ENCODE measurements at regions not wholly inside any gene's neighbourhood (a gene's known extent, or its start where the extent isn't known, plus 50 kb on each side); places are given as distances from the start of the nearest gene placed in this dataset.

GRCh38 chr12:124704619-124705018 lies 137.2 kb upstream of the NCOR2 start:
- Histone ChIP-seq H3K27me3 (no peaks in the 10 kb centered on the region), H3K36me3 (no peaks in the 10 kb centered on the region), H3K4me3 (no peak overlapping the region), H3K4me1 (peaks cover 7 to 16% of the 10 kb centered on the region in 2 donors), H3K27ac (no peak overlapping the region), H3K9me3 (peaks cover 0 to 4% of the 10 kb centered on the region in 2 donors)
- DNase-seq (ENCODE audit: low spot score in 2 of 2) = no peak
- TF ChIP-seq, protein P1, sequence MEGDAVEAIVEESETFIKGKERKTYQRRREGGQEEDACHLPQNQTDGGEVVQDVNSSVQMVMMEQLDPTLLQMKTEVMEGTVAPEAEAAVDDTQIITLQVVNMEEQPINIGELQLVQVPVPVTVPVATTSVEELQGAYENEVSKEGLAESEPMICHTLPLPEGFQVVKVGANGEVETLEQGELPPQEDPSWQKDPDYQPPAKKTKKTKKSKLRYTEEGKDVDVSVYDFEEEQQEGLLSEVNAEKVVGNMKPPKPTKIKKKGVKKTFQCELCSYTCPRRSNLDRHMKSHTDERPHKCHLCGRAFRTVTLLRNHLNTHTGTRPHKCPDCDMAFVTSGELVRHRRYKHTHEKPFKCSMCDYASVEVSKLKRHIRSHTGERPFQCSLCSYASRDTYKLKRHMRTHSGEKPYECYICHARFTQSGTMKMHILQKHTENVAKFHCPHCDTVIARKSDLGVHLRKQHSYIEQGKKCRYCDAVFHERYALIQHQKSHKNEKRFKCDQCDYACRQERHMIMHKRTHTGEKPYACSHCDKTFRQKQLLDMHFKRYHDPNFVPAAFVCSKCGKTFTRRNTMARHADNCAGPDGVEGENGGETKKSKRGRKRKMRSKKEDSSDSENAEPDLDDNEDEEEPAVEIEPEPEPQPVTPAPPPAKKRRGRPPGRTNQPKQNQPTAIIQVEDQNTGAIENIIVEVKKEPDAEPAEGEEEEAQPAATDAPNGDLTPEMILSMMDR (IDR thresholded peaks at IDR 0.05) = no peak
- intact Hi-C loops (cut with DNase I) = no loop called here

- H3K27me3 ChIP-seq = no peaks in the 10 kb centered on the region
- H3K4me1 ChIP-seq = peaks cover 7 to 16% of the 10 kb centered on the region in 2 donors
- intact Hi-C loops (cut with DNase I) = no loop called here
- H3K27ac ChIP-seq = no peak overlapping the region
- DNase-seq (ENCODE audit: low spot score in 2 of 2) = no peak
- no peak overlapping the region for H3K4me3 ChIP-seq
- peaks cover 0 to 4% of the 10 kb centered on the region in 2 donors for H3K9me3 ChIP-seq
- H3K36me3 ChIP-seq = no peaks in the 10 kb centered on the region
- TF ChIP-seq, protein P1 (IDR thresholded peaks at IDR 0.05) = no peak
Observed at GRCh38 chr12:124703856-124704255, 136.4 kb upstream of the NCOR2 start.

DNA sequence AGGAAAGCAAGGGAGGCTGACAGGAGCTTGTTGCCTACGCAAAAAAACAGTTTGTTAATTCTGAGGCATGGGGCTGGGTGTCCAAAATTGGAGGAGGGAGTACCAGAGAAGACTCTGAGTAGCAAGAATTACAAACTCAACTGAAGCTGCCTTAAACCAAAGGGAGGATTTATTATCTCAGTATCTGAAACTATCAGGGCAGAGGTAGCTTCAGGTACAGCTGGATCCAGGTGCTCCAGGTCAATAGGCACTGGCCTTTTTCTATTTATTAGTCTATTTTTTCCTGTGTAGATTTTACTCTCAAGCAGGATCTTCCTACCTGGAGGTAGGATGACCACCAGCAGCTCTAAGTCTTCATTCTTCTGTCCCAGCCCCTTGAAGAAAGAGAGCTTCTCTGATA lies 135.3 kb upstream of the NCOR2 start:
- no peak for DNase-seq (ENCODE audit: low spot score in 2 of 2)
- no peaks in the 10 kb centered on the region for H3K36me3 ChIP-seq
- TF ChIP-seq, protein P1 (IDR thresholded peaks at IDR 0.05) = no peak
- H3K9me3 ChIP-seq = peaks cover 0 to 2% of the 10 kb centered on the region in 2 donors
- H3K27me3 ChIP-seq = no peaks in the 10 kb centered on the region
- H3K27ac ChIP-seq = no peak overlapping the region
- intact Hi-C loops (cut with DNase I) = no loop called here
- H3K4me3 ChIP-seq = no peak overlapping the region
- H3K4me1 ChIP-seq = peaks cover 13 to 24% of the 10 kb centered on the region in 2 donors

DNA sequence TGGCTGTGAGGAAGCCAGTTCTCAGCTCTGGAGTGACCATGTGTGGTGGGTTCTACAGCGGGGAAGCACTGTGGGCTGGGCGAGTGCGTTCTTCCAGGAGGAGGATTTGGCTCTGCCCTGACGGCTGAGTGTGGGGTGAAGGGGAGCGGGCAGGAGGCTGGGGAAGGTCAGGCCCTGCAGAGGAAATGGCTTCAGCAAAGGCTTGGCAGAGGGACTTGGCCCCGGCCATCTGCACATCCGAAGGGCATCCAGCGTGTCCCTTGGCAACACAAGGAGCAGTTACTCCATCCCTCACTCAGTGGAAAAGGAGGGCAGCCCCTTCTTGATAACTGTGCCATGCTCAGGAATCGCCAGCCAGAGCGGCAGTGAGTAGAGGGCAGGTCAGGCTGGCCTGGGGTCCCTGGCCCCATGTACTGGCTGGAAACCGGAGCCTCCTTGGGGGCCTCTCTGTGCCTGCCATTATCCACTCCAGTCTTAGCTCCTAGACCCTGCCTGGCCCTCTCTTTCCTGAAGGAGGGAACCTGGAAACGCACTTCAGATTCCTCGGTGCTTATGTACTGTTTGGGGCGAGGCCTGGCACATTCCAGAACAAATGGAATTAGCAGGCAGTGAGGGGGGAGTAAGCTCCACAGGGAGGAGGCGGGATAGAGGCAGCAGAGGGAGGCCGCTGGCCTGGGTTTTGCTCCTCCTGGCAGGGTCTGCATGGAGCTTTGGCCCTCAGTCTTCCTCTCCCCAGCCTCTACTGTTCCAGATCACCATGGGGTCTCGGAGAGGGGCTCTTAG lies 133.6 kb upstream of the NCOR2 start:
- peak in 1 of 2 donors; percentile 85 for DNase-seq (ENCODE audit: low spot score in 2 of 2)
- intact Hi-C loops (cut with DNase I) = no loop called here
- H3K9me3 ChIP-seq = no peaks in the 10 kb centered on the region
- H3K36me3 ChIP-seq = no peaks in the 10 kb centered on the region
- H3K4me1 ChIP-seq = peaks cover 13 to 36% of the 10 kb centered on the region in 2 donors
- H3K27ac ChIP-seq = peak overlapping the region; percentile 85 to 88
- TF ChIP-seq, protein P1 (IDR thresholded peaks at IDR 0.05) = no peak
- peak overlapping the region in 1 of 2 donors; percentile 16 for H3K4me3 ChIP-seq
- H3K27me3 ChIP-seq = no peaks in the 10 kb centered on the region

- H3K27ac ChIP-seq = peak overlapping the region; percentile 85 to 88
- TF ChIP-seq, protein P1 (IDR thresholded peaks at IDR 0.05) = no peak
- H3K4me1 ChIP-seq = peaks cover 13 to 40% of the 10 kb centered on the region in 2 donors
- DNase-seq (ENCODE audit: low spot score in 2 of 2) = no peak
- no peaks in the 10 kb centered on the region for H3K9me3 ChIP-seq
- no peaks in the 10 kb centered on the region for H3K36me3 ChIP-seq
- intact Hi-C loops (cut with DNase I) = loop anchor here (5.0 kb wide), 2 partner anchors 47 to 73 kb away; no protein-coding TSS in a partner anchor
- no peak overlapping the region for H3K4me3 ChIP-seq
- no peaks in the 10 kb centered on the region for H3K27me3 ChIP-seq
Observed at GRCh38 chr12:124699909-124700308, 132.5 kb upstream of the NCOR2 start.
